Body of pancreas (tissue), 4 donors: ENCODE measurements at regions not wholly inside any gene's neighbourhood (a gene's known extent, or its start where the extent isn't known, plus 50 kb on each side); places are given as distances from the start of the nearest gene placed in this dataset.

ENCODE experiments used
- CTCF ChIP-seq, 7 experiments: fragments of 450-650 bp in 4 of 7; fragments of 200-600 bp in 3 of 7; sonication (generic) in 3 of 7; IDR thresholded peaks; one replicate each; pipeline ENCODE4 v1.5.1; 2016 to 2019; ENCODE audit warnings: antibody characterized with exemption in 7 of 7
- POLR2A ChIP-seq, 3 donors: fragments of 450-650 bp; IDR thresholded peaks; one replicate each; pipeline ENCODE4 v1.6.1; 2016; ENCODE audit warnings: antibody characterized with exemption in 3 of 3, mild to moderate bottlenecking in 2 of 3

GRCh38 chr6:140003217-140003616 lies 628.8 kb upstream of the CITED2 start:
- no peak for TF ChIP-seq CTCF (IDR thresholded peaks at IDR 0.05)
- no peak for TF ChIP-seq POLR2A (IDR thresholded peaks at IDR 0.05)
